Keratinocyte (primary cell): ENCODE measurements at regions not wholly inside any gene's neighbourhood (a gene's known extent, or its start where the extent isn't known, plus 50 kb on each side); places are given as distances from the start of the nearest gene placed in this dataset.

Experiments
- DNase-seq: peaks from one replicate; pipeline ENCODE4 v3.0.0-alpha.2; 2011; ENCODE audit warnings: low read depth, missing footprints, low spot score
- FAIRE-seq: peaks from 2 replicates; lab custom pipeline; 2011; peaks lifted over from hg19 to GRCh38; lab: Jason Lieb, UNC
- H2AFZ ChIP-seq: 2 replicates; pipeline ENCODE4 v1.6.0; 2012; ENCODE audit warnings: low read length, control low read depth, inconsistent platforms; ENCODE audit not compliant: control insufficient read depth
- H3K27ac ChIP-seq: 2 replicates; pipeline ENCODE4 v1.5.1; 2011; ENCODE audit warnings: low read length; ENCODE audit not compliant: control insufficient read depth, insufficient read depth
- H3K27me3 ChIP-seq: 3 replicates; pipeline ENCODE4 v1.6.0; 2011; ENCODE audit warnings: low read length; ENCODE audit not compliant: control insufficient read depth, insufficient read depth; ENCODE audit errors: extremely low read depth
- H3K36me3 ChIP-seq, 2 experiments: 2 replicates in 1 of 2; 3 replicates in 1 of 2; pipeline ENCODE4 v1.5.1; 2011; ENCODE audit warnings: low read length in 2 of 2, mild to moderate bottlenecking in 1 of 2; ENCODE audit not compliant: control insufficient read depth in 2 of 2, insufficient read depth in 2 of 2; ENCODE audit errors: extremely low read depth in 1 of 2
- H3K4me1 ChIP-seq: 3 replicates; pipeline ENCODE4 v1.5.1; 2011; ENCODE audit warnings: low read length; ENCODE audit not compliant: control insufficient read depth, insufficient read depth; ENCODE audit errors: extremely low read depth
- H3K4me2 ChIP-seq: 3 replicates; pipeline ENCODE4 v1.6.0; 2011; ENCODE audit warnings: low read depth, low read length; ENCODE audit not compliant: control insufficient read depth, insufficient read depth; ENCODE audit errors: extremely low read depth
- H3K4me3 ChIP-seq, 3 experiments: fragments of 200-600 bp in 1 of 3; sonication (generic) in 1 of 3; 2 replicates in 2 of 3; 3 replicates in 1 of 3; pipeline ENCODE4 v1.5.1; 2011 to 2016; ENCODE audit warnings: low read length in 3 of 3, mild to moderate bottlenecking in 3 of 3, control low read depth in 2 of 3, inconsistent platforms in 1 of 3, low read depth in 1 of 3, mixed read lengths in 1 of 3, mixed run types in 1 of 3, moderate library complexity in 1 of 3; ENCODE audit not compliant: control insufficient read depth in 2 of 3, insufficient read depth in 2 of 3; ENCODE audit errors: extremely low read depth in 1 of 3
- H3K79me2 ChIP-seq: 2 replicates; pipeline ENCODE4 v1.6.0; 2012; ENCODE audit warnings: low read length; ENCODE audit not compliant: control insufficient read depth, insufficient read depth
- H3K9ac ChIP-seq: 3 replicates; pipeline ENCODE4 v1.6.0; 2011; ENCODE audit warnings: low read length; ENCODE audit not compliant: control insufficient read depth, insufficient read depth; ENCODE audit errors: extremely low read depth
- H3K9me1 ChIP-seq: 3 replicates; pipeline ENCODE4 v1.6.0; 2011; ENCODE audit warnings: low read length; ENCODE audit not compliant: control insufficient read depth, insufficient read depth; ENCODE audit errors: extremely low read depth
- H3K9me3 ChIP-seq: 2 replicates; pipeline ENCODE4 v1.5.1; 2012; ENCODE audit warnings: low read depth, low read length; ENCODE audit not compliant: control insufficient read depth
- H4K20me1 ChIP-seq: 3 replicates; pipeline ENCODE4 v1.6.0; 2011; ENCODE audit warnings: low read length; ENCODE audit not compliant: control insufficient read depth, insufficient read depth; ENCODE audit errors: extremely low read depth
- CTCF ChIP-seq, 3 experiments: IDR thresholded peaks in 1 of 3; conservative IDR thresholded peaks in 1 of 3; optimal IDR thresholded peaks in 1 of 3; 2 replicates in 2 of 3; 3 replicates in 1 of 3; pipeline versions ENCODE3 to v1.5.1; 2011; ENCODE audit warnings: low read length in 3 of 3, mild to moderate bottlenecking in 3 of 3, moderate library complexity in 2 of 3, control low read depth in 1 of 3, inconsistent platforms in 1 of 3; ENCODE audit not compliant: insufficient read depth in 2 of 3; ENCODE audit errors: extremely low read depth in 1 of 3
- EZH2 ChIP-seq: IDR thresholded peaks from one replicate; pipeline ENCODE4 v1.6.1; 2012; ENCODE audit warnings: inconsistent platforms, mild to moderate bottlenecking, low read length, moderate library complexity
- dilution Hi-C: fragments of 300-500 bp; cut with MboI; formaldehyde crosslinking; loops from one replicate; pipeline ENCODE4 v1.7.0; 2020; ENCODE audit warnings: low sequenced_read_pairs; ENCODE audit not compliant: extremely low pct_ligation_motif_present

DNA sequence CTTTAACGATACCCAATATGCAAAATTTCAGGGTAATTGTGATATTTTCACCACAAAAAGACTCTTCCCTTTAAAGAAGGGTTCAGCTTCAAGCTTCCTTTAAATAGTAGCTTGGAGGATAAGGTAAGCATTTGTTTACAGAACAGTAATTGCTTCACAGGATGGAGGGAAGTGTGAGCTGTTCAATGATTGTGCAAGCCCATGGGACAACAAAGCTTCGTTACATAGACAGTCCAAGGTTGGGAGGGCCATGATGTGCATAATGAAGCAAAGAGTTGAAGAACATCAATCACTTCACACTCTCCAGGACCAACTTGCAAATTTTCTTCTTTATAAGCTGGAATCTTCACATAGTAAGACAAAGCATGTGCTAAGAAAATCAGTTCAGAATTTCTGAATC, 145.0 kb upstream of the ASIC2 start:
- Histone ChIP-seq H4K20me1 (no peaks in the 10 kb centered on the region), H3K79me2 (no peaks in the 10 kb centered on the region), H3K4me1 (no peaks in the 10 kb centered on the region), H3K9me1 (no peaks in the 10 kb centered on the region), H3K27me3 (no peaks in the 10 kb centered on the region), H3K4me2 (no peak overlapping the region), H3K9me3 (no peaks in the 10 kb centered on the region), H3K9ac (no peak overlapping the region), H3K36me3 (no peaks in the 10 kb centered on the region), H2AFZ (no peak overlapping the region), H3K27ac (no peak overlapping the region), H3K4me3 (no peak overlapping the region)
- DNase-seq (no peak), FAIRE-seq (no peak)
- TF ChIP-seq EZH2, result no peak
- no peak for TF ChIP-seq CTCF (optimal IDR thresholded peaks at IDR 0.05 in 1 of 3, IDR thresholded peaks at IDR 0.05 in 1 of 3, conservative IDR thresholded peaks at IDR 0.05 in 1 of 3; ENCODE audit: extremely low read depth in 1 of 3, insufficient read depth in 2 of 3, low read length in 3 of 3)
- dilution Hi-C loops, result no loop called here

DNA sequence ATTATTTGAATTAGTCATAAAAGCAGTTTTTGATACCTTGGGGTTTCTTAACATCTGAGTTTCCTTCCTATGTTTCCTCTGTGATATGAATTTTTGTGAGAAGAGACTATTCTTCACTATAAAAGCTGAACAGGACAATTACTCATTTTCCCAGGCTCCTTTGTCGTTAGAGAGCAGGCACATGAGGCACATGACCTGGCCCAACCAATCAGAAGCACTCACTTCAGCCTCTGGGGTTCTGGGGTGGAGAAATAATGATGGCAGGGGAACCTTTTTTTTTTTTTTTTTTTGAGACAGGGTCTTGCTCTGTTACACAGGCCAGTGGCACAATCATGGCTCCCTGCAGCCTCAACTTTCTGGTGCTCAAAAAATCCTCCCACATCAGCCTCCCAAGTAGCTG, 145.5 kb upstream of the ASIC2 start:
- H3K9ac ChIP-seq, result no peak overlapping the region
- TF ChIP-seq CTCF (optimal IDR thresholded peaks at IDR 0.05 in 1 of 3, IDR thresholded peaks at IDR 0.05 in 1 of 3, conservative IDR thresholded peaks at IDR 0.05 in 1 of 3; ENCODE audit: extremely low read depth in 1 of 3, insufficient read depth in 2 of 3, low read length in 3 of 3), result no peak
- TF ChIP-seq EZH2, result no peak
- FAIRE-seq, result no peak
- no peak overlapping the region for H2AFZ ChIP-seq
- H3K4me3 ChIP-seq, result no peak overlapping the region
- H3K9me1 ChIP-seq, result no peaks in the 10 kb centered on the region
- H3K79me2 ChIP-seq, result no peaks in the 10 kb centered on the region
- H3K9me3 ChIP-seq, result no peaks in the 10 kb centered on the region
- DNase-seq, result no peak
- H4K20me1 ChIP-seq, result no peaks in the 10 kb centered on the region
- H3K27ac ChIP-seq, result no peak overlapping the region
- dilution Hi-C loops, result no loop called here
- H3K27me3 ChIP-seq, result no peaks in the 10 kb centered on the region
- H3K4me2 ChIP-seq, result no peak overlapping the region
- no peaks in the 10 kb centered on the region for H3K4me1 ChIP-seq
- no peaks in the 10 kb centered on the region for H3K36me3 ChIP-seq
